ENCODE measurements at regions not wholly inside any gene's neighbourhood (a gene's known extent, or its start where the extent isn't known, plus 50 kb on each side); places are given as distances from the start of the nearest gene placed in this dataset.

DNA sequence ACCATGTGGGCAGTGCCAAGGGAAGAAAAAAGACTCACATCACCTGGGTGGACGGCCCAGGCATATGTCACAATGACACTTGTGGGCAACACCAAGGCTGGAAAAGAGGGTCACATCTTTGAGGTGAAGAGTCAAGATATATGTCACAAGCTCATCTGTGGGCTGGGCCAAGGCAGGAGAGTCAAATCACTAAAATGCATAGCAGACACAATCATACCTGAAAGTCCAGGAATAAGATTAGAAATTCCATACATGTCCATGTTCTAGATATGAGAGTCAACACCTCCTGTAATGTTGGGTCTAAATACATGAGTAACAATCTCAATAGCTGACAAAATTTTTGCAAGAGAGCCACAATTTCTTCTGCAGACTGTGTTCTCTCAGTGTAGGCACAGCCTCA is 145.0 kb downstream of the ZNF675 start:
- TF ChIP-seq RAD21 (CRISPR knock-in tag; conservative IDR thresholded peaks at IDR 0.05 in 1 of 2, IDR thresholded peaks at IDR 0.05 in 1 of 2) (no peak), CHD2 (IDR thresholded peaks at IDR 0.05; ENCODE audit: low read depth, low read length) (no peak), PCBP2 (IDR thresholded peaks at IDR 0.05; ENCODE audit: low read depth, low read length, poor library complexity, severe bottlenecking) (no peak), ZNF780A (CRISPR knock-in tag; IDR thresholded peaks at IDR 0.05) (no peak), SREBF2 (CRISPR knock-in tag; IDR thresholded peaks at IDR 0.05) (no peak), KLF10 (CRISPR knock-in tag; IDR thresholded peaks at IDR 0.05) (no peak), ZNF174 (CRISPR knock-in tag; IDR thresholded peaks at IDR 0.05) (no peak)
- TF ChIP-seq, protein P1, sequence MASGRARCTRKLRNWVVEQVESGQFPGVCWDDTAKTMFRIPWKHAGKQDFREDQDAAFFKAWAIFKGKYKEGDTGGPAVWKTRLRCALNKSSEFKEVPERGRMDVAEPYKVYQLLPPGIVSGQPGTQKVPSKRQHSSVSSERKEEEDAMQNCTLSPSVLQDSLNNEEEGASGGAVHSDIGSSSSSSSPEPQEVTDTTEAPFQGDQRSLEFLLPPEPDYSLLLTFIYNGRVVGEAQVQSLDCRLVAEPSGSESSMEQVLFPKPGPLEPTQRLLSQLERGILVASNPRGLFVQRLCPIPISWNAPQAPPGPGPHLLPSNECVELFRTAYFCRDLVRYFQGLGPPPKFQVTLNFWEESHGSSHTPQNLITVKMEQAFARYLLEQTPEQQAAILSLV (tag; IDR thresholded peaks at IDR 0.05), result no peak
- TF ChIP-seq, protein P2, sequence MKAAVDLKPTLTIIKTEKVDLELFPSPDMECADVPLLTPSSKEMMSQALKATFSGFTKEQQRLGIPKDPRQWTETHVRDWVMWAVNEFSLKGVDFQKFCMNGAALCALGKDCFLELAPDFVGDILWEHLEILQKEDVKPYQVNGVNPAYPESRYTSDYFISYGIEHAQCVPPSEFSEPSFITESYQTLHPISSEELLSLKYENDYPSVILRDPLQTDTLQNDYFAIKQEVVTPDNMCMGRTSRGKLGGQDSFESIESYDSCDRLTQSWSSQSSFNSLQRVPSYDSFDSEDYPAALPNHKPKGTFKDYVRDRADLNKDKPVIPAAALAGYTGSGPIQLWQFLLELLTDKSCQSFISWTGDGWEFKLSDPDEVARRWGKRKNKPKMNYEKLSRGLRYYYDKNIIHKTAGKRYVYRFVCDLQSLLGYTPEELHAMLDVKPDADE (conservative IDR thresholded peaks at IDR 0.05; ENCODE audit: control insufficient read depth, low read depth, low read length), result no peak
- TF ChIP-seq, protein P3, sequence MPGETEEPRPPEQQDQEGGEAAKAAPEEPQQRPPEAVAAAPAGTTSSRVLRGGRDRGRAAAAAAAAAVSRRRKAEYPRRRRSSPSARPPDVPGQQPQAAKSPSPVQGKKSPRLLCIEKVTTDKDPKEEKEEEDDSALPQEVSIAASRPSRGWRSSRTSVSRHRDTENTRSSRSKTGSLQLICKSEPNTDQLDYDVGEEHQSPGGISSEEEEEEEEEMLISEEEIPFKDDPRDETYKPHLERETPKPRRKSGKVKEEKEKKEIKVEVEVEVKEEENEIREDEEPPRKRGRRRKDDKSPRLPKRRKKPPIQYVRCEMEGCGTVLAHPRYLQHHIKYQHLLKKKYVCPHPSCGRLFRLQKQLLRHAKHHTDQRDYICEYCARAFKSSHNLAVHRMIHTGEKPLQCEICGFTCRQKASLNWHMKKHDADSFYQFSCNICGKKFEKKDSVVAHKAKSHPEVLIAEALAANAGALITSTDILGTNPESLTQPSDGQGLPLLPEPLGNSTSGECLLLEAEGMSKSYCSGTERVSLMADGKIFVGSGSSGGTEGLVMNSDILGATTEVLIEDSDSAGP (CRISPR knock-in tag; IDR thresholded peaks at IDR 0.05), result no peak
- TF ChIP-seq, protein P4, sequence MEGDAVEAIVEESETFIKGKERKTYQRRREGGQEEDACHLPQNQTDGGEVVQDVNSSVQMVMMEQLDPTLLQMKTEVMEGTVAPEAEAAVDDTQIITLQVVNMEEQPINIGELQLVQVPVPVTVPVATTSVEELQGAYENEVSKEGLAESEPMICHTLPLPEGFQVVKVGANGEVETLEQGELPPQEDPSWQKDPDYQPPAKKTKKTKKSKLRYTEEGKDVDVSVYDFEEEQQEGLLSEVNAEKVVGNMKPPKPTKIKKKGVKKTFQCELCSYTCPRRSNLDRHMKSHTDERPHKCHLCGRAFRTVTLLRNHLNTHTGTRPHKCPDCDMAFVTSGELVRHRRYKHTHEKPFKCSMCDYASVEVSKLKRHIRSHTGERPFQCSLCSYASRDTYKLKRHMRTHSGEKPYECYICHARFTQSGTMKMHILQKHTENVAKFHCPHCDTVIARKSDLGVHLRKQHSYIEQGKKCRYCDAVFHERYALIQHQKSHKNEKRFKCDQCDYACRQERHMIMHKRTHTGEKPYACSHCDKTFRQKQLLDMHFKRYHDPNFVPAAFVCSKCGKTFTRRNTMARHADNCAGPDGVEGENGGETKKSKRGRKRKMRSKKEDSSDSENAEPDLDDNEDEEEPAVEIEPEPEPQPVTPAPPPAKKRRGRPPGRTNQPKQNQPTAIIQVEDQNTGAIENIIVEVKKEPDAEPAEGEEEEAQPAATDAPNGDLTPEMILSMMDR (IDR thresholded peaks at IDR 0.05 in 2 of 3, conservative IDR thresholded peaks at IDR 0.05 in 1 of 3; ENCODE audit: insufficient read depth in 2 of 3, low read depth in 1 of 3, low read length in 3 of 3), result no peak
- TF ChIP-seq, protein P5, sequence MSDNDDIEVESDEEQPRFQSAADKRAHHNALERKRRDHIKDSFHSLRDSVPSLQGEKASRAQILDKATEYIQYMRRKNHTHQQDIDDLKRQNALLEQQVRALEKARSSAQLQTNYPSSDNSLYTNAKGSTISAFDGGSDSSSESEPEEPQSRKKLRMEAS (CRISPR knock-in tag; IDR thresholded peaks at IDR 0.05), result no peak
